Hepatocyte (in vitro differentiated cells): ENCODE measurements at regions not wholly inside any gene's neighbourhood (a gene's known extent, or its start where the extent isn't known, plus 50 kb on each side); places are given as distances from the start of the nearest gene placed in this dataset.

ENCODE experiments used
- DNase-seq: peaks from one replicate; pipeline ENCODE4 v3.0.0-alpha.2; 2016; ENCODE audit warnings: low spot score
- H2AFZ ChIP-seq: fragments of 200-600 bp; sonication (generic); 2 replicates; pipeline ENCODE4 v1.6.0; 2016; ENCODE audit warnings: antibody characterized with exemption, mild to moderate bottlenecking
- H3K27ac ChIP-seq: fragments of 200-600 bp; sonication (generic); 2 replicates; pipeline ENCODE4 v1.5.1; 2016; ENCODE audit warnings: mild to moderate bottlenecking
- H3K27me3 ChIP-seq: fragments of 200-600 bp; sonication (generic); 2 replicates; pipeline ENCODE4 v1.6.1; 2016
- H3K36me3 ChIP-seq: fragments of 200-600 bp; sonication (generic); replicated peaks from 2 replicates; pipeline ENCODE4 v1.5.1; 2016; ENCODE audit warnings: low read depth; ENCODE audit not compliant: insufficient read depth
- H3K4me1 ChIP-seq: fragments of 200-600 bp; sonication (generic); 2 replicates; pipeline ENCODE4 v1.5.1; 2016; ENCODE audit warnings: mild to moderate bottlenecking, moderate library complexity; ENCODE audit not compliant: insufficient read depth
- H3K4me2 ChIP-seq: fragments of 200-600 bp; sonication (generic); 2 replicates; pipeline ENCODE4 v1.6.0; 2016
- H3K4me3 ChIP-seq: fragments of 200-600 bp; sonication (generic); 2 replicates; pipeline ENCODE4 v1.5.1; 2016; ENCODE audit warnings: mild to moderate bottlenecking
- H3K79me2 ChIP-seq: fragments of 200-600 bp; sonication (generic); 2 replicates; pipeline ENCODE4 v1.6.0; 2017; ENCODE audit warnings: mild to moderate bottlenecking
- H3K9me2 ChIP-seq: fragments of 200-600 bp; sonication (generic); replicated peaks from 2 replicates; pipeline ENCODE4 v1.6.0; 2017; ENCODE audit warnings: mild to moderate bottlenecking; ENCODE audit not compliant: insufficient read depth
- H3K9me3 ChIP-seq: fragments of 200-600 bp; sonication (generic); 2 replicates; pipeline ENCODE4 v1.5.1; 2016; ENCODE audit warnings: low read depth, mild to moderate bottlenecking
- H4K20me1 ChIP-seq: fragments of 200-600 bp; sonication (generic); 2 replicates; pipeline ENCODE4 v1.6.0; 2016; ENCODE audit warnings: mild to moderate bottlenecking; ENCODE audit not compliant: insufficient read depth, poor library complexity, severe bottlenecking
- CTCF ChIP-seq: fragments of 200-600 bp; sonication (generic); IDR thresholded peaks from 2 replicates; pipeline ENCODE4 v1.5.1; 2016; ENCODE audit warnings: antibody characterized with exemption, mild to moderate bottlenecking; ENCODE audit not compliant: poor library complexity
- EZH2 ChIP-seq: fragments of 200-600 bp; sonication (generic); IDR thresholded peaks from 2 replicates; pipeline ENCODE4 v1.6.1; 2016; ENCODE audit warnings: antibody characterized with exemption, mild to moderate bottlenecking, borderline replicate concordance
- EZH2phosphoT487 ChIP-seq: fragments of 200-600 bp; sonication (generic); IDR thresholded peaks from one replicate; pipeline ENCODE4 v1.6.1; 2018; ENCODE audit warnings: antibody characterized with exemption, mild to moderate bottlenecking, low read depth, moderate library complexity; ENCODE audit not compliant: unreplicated experiment, severe bottlenecking
- WGBS: methylation state at CpG from one replicate; pipeline ENCODE4 v1.1.6; 2016; ENCODE audit warnings: low lambda C conversion rate; ENCODE audit errors: missing lambda C conversion rate; 5-methylcytosine and 5-hydroxymethylcytosine counted together

- no peak for DNase-seq
- H4K20me1 ChIP-seq = no peaks in the 10 kb centered on the region
- H3K4me1 ChIP-seq = no peaks in the 10 kb centered on the region
- no peaks in the 10 kb centered on the region for H3K27me3 ChIP-seq
- H2AFZ ChIP-seq = no peak overlapping the region
- no peak overlapping the region for H3K4me3 ChIP-seq
- H3K9me2 ChIP-seq = no peaks in the 10 kb centered on the region
- peak overlapping the region; percentile 7 for H3K27ac ChIP-seq
- TF ChIP-seq EZH2phosphoT487 (no peak), EZH2 (no peak), CTCF (no peak)
- no peaks in the 10 kb centered on the region for H3K36me3 ChIP-seq
- no peaks in the 10 kb centered on the region for H3K79me2 ChIP-seq
- no peak overlapping the region for H3K4me2 ChIP-seq
- H3K9me3 ChIP-seq = no peaks in the 10 kb centered on the region
- 10% methylated on average over 2 of the region's 2 CpGs for WGBS
Observed at GRCh38 chr5:155540000-155540595, 526.5 kb downstream of the KIF4B start.

- DNase-seq = no peak
- H2AFZ ChIP-seq = no peak overlapping the region
- TF ChIP-seq CTCF (no peak), EZH2 (no peak), EZH2phosphoT487 (no peak)
Observed at GRCh38 chr5:155546075-155546474, 532.5 kb downstream of the KIF4B start.

DNA sequence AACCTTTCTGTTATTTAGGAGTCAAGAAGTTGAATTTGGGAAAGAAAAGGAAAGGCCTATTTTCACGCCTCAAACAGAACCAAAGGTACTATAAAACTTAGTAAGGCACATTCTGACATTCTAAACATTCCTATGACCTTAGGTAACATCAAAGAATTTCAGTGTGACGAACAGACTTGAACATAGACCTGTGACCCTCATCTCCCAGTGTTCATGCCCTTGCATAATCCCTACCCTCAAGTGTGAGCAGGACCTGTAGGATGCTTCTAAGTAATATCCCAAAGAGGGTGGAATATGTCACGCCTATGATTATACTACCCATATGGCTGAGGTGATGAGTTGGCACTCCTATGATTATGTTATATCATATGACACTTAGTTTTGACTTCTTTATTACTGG lies 540.9 kb downstream of the KIF4B start:
- no peaks in the 10 kb centered on the region for H3K27me3 ChIP-seq
- no peak overlapping the region for H3K27ac ChIP-seq
- H4K20me1 ChIP-seq = no peaks in the 10 kb centered on the region
- H3K9me2 ChIP-seq = no peaks in the 10 kb centered on the region
- H3K4me3 ChIP-seq = no peak overlapping the region
- TF ChIP-seq EZH2 = no peak
- TF ChIP-seq CTCF = no peak
- no peak for TF ChIP-seq EZH2phosphoT487
- H3K79me2 ChIP-seq = no peaks in the 10 kb centered on the region
- no peaks in the 10 kb centered on the region for H3K4me1 ChIP-seq
- WGBS = 87% methylated on average over 3 of the region's 3 CpGs
- no peaks in the 10 kb centered on the region for H3K36me3 ChIP-seq
- no peaks in the 10 kb centered on the region for H3K9me3 ChIP-seq
- no peak for DNase-seq
- H3K4me2 ChIP-seq = no peak overlapping the region
- no peak overlapping the region for H2AFZ ChIP-seq

More at GRCh38 chr5:155546075-155546474, 532.5 kb downstream of the KIF4B start:
- H3K9me3 ChIP-seq = no peaks in the 10 kb centered on the region
- no peak overlapping the region for H3K27ac ChIP-seq
- no peaks in the 10 kb centered on the region for H3K36me3 ChIP-seq
- no peaks in the 10 kb centered on the region for H4K20me1 ChIP-seq
- no peaks in the 10 kb centered on the region for H3K4me1 ChIP-seq
- no peaks in the 10 kb centered on the region for H3K27me3 ChIP-seq
- no peaks in the 10 kb centered on the region for H3K9me2 ChIP-seq
- H3K4me3 ChIP-seq = no peak overlapping the region
- H3K79me2 ChIP-seq = no peaks in the 10 kb centered on the region
- H3K4me2 ChIP-seq = no peak overlapping the region

DNA sequence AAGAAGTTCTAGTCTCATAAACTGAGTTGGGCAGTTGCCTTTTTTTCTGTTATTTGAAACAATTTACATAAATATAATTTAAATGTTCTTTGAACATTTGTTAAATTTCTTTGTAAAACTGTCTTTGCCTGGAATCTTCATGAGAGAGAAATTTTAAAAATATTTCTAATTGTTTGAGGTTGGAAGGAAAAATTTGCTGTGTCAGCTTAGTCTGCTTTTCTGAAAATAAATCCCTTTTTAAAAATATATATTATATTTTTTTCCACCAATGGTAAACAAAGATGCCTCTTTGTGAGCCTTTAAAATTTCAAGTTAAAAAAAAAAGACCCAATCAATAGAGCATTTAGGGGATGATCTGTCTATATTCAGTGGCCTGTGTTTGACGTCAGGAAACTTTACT lies 542.7 kb downstream of the KIF4B start:
- H3K27ac ChIP-seq = no peak overlapping the region
- no peaks in the 10 kb centered on the region for H3K4me1 ChIP-seq
- H3K27me3 ChIP-seq = no peaks in the 10 kb centered on the region
- H3K4me2 ChIP-seq = no peak overlapping the region
- H3K9me2 ChIP-seq = no peaks in the 10 kb centered on the region
- no peak for DNase-seq
- no peak overlapping the region for H2AFZ ChIP-seq
- 74% methylated on average over 1 of the region's 1 CpG for WGBS
- no peak for TF ChIP-seq EZH2phosphoT487
- no peak for TF ChIP-seq CTCF
- no peak for TF ChIP-seq EZH2
- H4K20me1 ChIP-seq = no peaks in the 10 kb centered on the region
- no peaks in the 10 kb centered on the region for H3K36me3 ChIP-seq
- no peak overlapping the region for H3K4me3 ChIP-seq
- no peaks in the 10 kb centered on the region for H3K79me2 ChIP-seq
- no peaks in the 10 kb centered on the region for H3K9me3 ChIP-seq
